ENCODE measurements at regions not wholly inside any gene's neighbourhood (a gene's known extent, or its start where the extent isn't known, plus 50 kb on each side); places are given as distances from the start of the nearest gene placed in this dataset.

DNA sequence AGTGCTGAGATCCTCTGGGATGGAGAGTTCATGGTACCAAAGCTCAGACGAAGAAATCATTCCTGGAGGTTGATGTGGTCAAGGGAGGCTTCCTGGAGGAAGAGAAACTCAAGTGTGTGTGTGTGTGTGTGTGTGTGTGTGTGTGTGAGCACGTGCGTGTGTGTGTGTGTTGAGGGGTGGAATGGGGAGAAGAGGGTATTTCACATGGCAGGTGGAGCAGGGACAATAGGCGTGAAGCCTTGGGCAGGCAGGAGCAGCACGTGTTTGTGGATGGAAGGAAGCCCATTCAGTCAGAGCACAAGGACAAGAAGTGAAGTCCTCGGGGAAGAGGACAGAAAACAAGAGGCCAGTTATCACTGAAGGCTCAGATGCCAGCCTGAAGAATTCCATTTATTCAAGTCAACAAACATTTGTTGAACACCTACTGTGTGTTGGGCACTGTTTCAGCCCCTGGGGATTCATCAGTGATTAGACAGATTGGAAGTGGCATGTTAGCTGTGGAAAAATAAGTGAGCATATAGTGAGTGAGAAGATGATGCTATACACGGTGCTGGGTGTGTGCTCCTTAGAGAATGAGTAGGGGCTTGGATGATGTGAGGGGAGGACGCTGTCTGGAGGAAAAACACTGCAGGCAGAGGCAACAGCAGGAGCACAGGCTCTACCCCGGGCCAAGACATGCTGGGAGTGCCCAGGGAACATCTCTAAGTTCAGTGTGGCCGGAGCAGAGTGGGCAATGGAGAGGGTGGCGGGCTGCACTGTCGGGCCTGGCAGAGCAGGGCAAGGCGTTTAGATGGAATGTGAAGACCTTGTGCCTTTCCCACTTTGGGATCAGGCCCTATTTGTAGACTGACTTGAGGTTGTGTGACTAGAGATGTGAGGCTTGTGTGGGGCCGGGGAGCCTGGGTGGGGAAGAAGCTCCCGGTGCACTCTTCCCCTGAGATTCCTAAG is 267.1 kb downstream of the CBLN1 start:
- Histone ChIP-seq H3K9ac (no peak overlapping the region), H2AFZ (ENCODE audit: low read depth) (no peak overlapping the region), H4K20me1 (ENCODE audit: insufficient read depth) (no peaks in the 10 kb centered on the region), H3K27me3 (ENCODE audit: insufficient read depth) (no peaks in the 10 kb centered on the region), H3F3A (replicated peaks; ENCODE audit: insufficient read depth) (no peaks in the 10 kb centered on the region), H3K4me3 (ENCODE audit: low read depth in 2 of 2, low read length in 1 of 2) (no peak overlapping the region), H3K27ac (ENCODE audit: low read depth in 2 of 2, low read length in 1 of 2) (no peak overlapping the region), H3K79me2 (ENCODE audit: insufficient read depth) (no peaks in the 10 kb centered on the region), H3K36me3 (replicated peaks in 1 of 2; ENCODE audit: control insufficient read depth in 1 of 2, insufficient read depth in 2 of 2, low read length in 1 of 2) (no peaks in the 10 kb centered on the region), H3K9me3 (no peaks in the 10 kb centered on the region), H3K9me2 (no peaks in the 10 kb centered on the region), H3K4me2 (no peak overlapping the region), H3K4me1 (ENCODE audit: control insufficient read depth in 1 of 2, insufficient read depth in 2 of 2, low read depth in 1 of 2, low read length in 1 of 2) (peaks cover 0 to 22% of the 10 kb centered on the region in 2 experiments; a peak in 1 of 4 replicates)
- POLR2A ChIA-PET = no interaction called here
- 25% methylated on average over 14 of the region's 15 CpGs for WGBS (ENCODE audit: low lambda C conversion rate)
- CTCF ChIA-PET = interaction anchor here (1.0 kb wide), 1 partner anchor 45 kb away, joined by 3 read pairs; no protein-coding TSS in a partner anchor
- no peak for DNase-seq
- TF ChIP-seq FOXJ3 (CRISPR knock-in tag; IDR thresholded peaks at IDR 0.05) (no peak), TAF1 (IDR thresholded peaks at IDR 0.05; ENCODE audit: borderline replicate concordance, low read depth, low read length) (no peak), GATA2 (CRISPR knock-in tag; IDR thresholded peaks at IDR 0.05) (no peak)

- 6% methylated on average over 5 of the region's 5 CpGs for WGBS (ENCODE audit: low lambda C conversion rate)
- TF ChIP-seq NRF1 (IDR thresholded peaks at IDR 0.05; ENCODE audit: low read depth, low read length) (no peak), RAD21 (IDR thresholded peaks at IDR 0.05; ENCODE audit: low read length) (no peak), EZH2phosphoT487 (IDR thresholded peaks at IDR 0.05; ENCODE audit: borderline replicate concordance, low read depth) (no peak), ELF1 (IDR thresholded peaks at IDR 0.05) (no peak), SIN3A (IDR thresholded peaks at IDR 0.05; ENCODE audit: borderline replicate concordance, low read depth, low read length) (no peak), RXRA (IDR thresholded peaks at IDR 0.05; ENCODE audit: borderline replicate concordance, low read depth) (no peak)
- TF ChIP-seq, protein P1, sequence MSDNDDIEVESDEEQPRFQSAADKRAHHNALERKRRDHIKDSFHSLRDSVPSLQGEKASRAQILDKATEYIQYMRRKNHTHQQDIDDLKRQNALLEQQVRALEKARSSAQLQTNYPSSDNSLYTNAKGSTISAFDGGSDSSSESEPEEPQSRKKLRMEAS (IDR thresholded peaks at IDR 0.05; ENCODE audit: low read depth) = no peak
Measured at GRCh38 chr16:49013727-49014080, 267.9 kb downstream of the CBLN1 start.

More at GRCh38 chr16:49013727-49014080, 267.9 kb downstream of the CBLN1 start:
- ChIA-PET CTCF (no interaction called here), POLR2A (no interaction called here)
- no peak overlapping the region for H3K4me2 ChIP-seq
- H3K9me3 ChIP-seq = no peaks in the 10 kb centered on the region
- H3K36me3 ChIP-seq (replicated peaks in 1 of 2; ENCODE audit: control insufficient read depth in 1 of 2, insufficient read depth in 2 of 2, low read length in 1 of 2) = no peaks in the 10 kb centered on the region
- no peaks in the 10 kb centered on the region for H3K9me2 ChIP-seq
- no peak overlapping the region for H3K4me3 ChIP-seq (ENCODE audit: low read depth in 2 of 2, low read length in 1 of 2)
- H3K79me2 ChIP-seq (ENCODE audit: insufficient read depth) = no peaks in the 10 kb centered on the region
- H4K20me1 ChIP-seq (ENCODE audit: insufficient read depth) = no peaks in the 10 kb centered on the region
- no peaks in the 10 kb centered on the region for H3K27me3 ChIP-seq (ENCODE audit: insufficient read depth)
- H3K4me1 ChIP-seq (ENCODE audit: control insufficient read depth in 1 of 2, insufficient read depth in 2 of 2, low read depth in 1 of 2, low read length in 1 of 2) = peaks cover 0 to 14% of the 10 kb centered on the region in 2 experiments; a peak in 1 of 4 replicates
- H3K27ac ChIP-seq (ENCODE audit: low read depth in 2 of 2, low read length in 1 of 2) = peak overlapping the region in 1 of 2 experiments; percentile 60; a peak in 1 of 4 replicates
- H3F3A ChIP-seq (replicated peaks; ENCODE audit: insufficient read depth) = no peaks in the 10 kb centered on the region
- H3K9ac ChIP-seq = no peak overlapping the region
- H2AFZ ChIP-seq (ENCODE audit: low read depth) = no peak overlapping the region
- DNase-seq = no peak
